VCaP (cell line): ENCODE measurements at regions not wholly inside any gene's neighbourhood (a gene's known extent, or its start where the extent isn't known, plus 50 kb on each side); places are given as distances from the start of the nearest gene placed in this dataset.

Experiments used
- H3K27ac ChIP-seq: fragments of 450-650 bp; 2 replicates; pipeline ENCODE4 v1.5.1; 2017
- CTCF ChIP-seq: fragments of 450-650 bp; conservative IDR thresholded peaks from 2 replicates; pipeline ENCODE4 v1.5.1; 2017; ENCODE audit warnings: mild to moderate bottlenecking, moderate library complexity

- TF ChIP-seq CTCF: no peak
- H3K27ac ChIP-seq: no peak overlapping the region
These were observed 592.5 kb upstream of the GJE1 start for GRCh38 chr6:141540207-141540606.

GRCh38 chr6:141539617-141540016 is 593.1 kb upstream of the GJE1 start:
- TF ChIP-seq CTCF: no peak
- no peak overlapping the region for H3K27ac ChIP-seq

- no peak for TF ChIP-seq CTCF
- no peak overlapping the region for H3K27ac ChIP-seq
These were observed 600.5 kb upstream of the GJE1 start for GRCh38 chr6:141532211-141532610.

- no peak for TF ChIP-seq CTCF
- H3K27ac ChIP-seq: no peak overlapping the region
These were observed 601.7 kb upstream of the GJE1 start for GRCh38 chr6:141531040-141531439.

GRCh38 chr6:141528596-141528995 is 604.1 kb upstream of the GJE1 start:
- no peak for TF ChIP-seq CTCF
- H3K27ac ChIP-seq: no peak overlapping the region

- TF ChIP-seq CTCF: no peak
- H3K27ac ChIP-seq: no peak overlapping the region
These were observed 605.7 kb upstream of the GJE1 start for GRCh38 chr6:141526985-141527384.

GRCh38 chr6:141521440-141521839 is 611.3 kb upstream of the GJE1 start:
- no peak for TF ChIP-seq CTCF
- H3K27ac ChIP-seq: no peak overlapping the region

- no peak overlapping the region for H3K27ac ChIP-seq
- no peak for TF ChIP-seq CTCF
These were observed 618.9 kb upstream of the GJE1 start for GRCh38 chr6:141513830-141514229.
